DND-41 (cell line): ENCODE measurements at regions not wholly inside any gene's neighbourhood (a gene's known extent, or its start where the extent isn't known, plus 50 kb on each side); places are given as distances from the start of the nearest gene placed in this dataset.

Experiments used
- ATAC-seq: fragments of 200-7000 bp; cut with Tn5 transposase; 3 replicates; pipeline ENCODE4 v1.9.1; 2021; ENCODE audit warnings: low read depth; ENCODE audit not compliant: insufficient read depth
- DNase-seq: peaks from one replicate; pipeline ENCODE4 v3.0.0-alpha.2; 2020
- H2AFZ ChIP-seq: 2 replicates; pipeline ENCODE4 v1.6.0; 2012; ENCODE audit warnings: low read depth, low read length
- H3K27ac ChIP-seq: 2 replicates; pipeline ENCODE4 v1.5.1; 2012; ENCODE audit warnings: low read length, inconsistent platforms
- H3K27me3 ChIP-seq: fragments of 200-600 bp; sonication (generic); 2 replicates; pipeline ENCODE4 v1.6.0; 2012; ENCODE audit warnings: low read length, mild to moderate bottlenecking, inconsistent platforms; ENCODE audit not compliant: insufficient read depth, poor library complexity
- H3K36me3 ChIP-seq: 2 replicates; pipeline ENCODE4 v1.5.1; 2012; ENCODE audit warnings: low read length, inconsistent platforms; ENCODE audit not compliant: insufficient read depth
- H3K4me1 ChIP-seq: 2 replicates; pipeline ENCODE4 v1.5.1; 2012; ENCODE audit warnings: mild to moderate bottlenecking, low read length; ENCODE audit not compliant: insufficient read depth
- H3K4me2 ChIP-seq: 2 replicates; pipeline ENCODE4 v1.6.0; 2012; ENCODE audit warnings: mild to moderate bottlenecking, moderate library complexity, low read length, inconsistent platforms; ENCODE audit not compliant: insufficient read depth
- H3K4me3 ChIP-seq, 2 experiments: fragments of 200-600 bp in 1 of 2; shearing (Covaris generic) in 1 of 2; 2 replicates each; pipeline ENCODE4 v1.5.1; 2012 to 2016; ENCODE audit warnings: inconsistent platforms in 2 of 2, low read length in 2 of 2, mild to moderate bottlenecking in 2 of 2, low read depth in 1 of 2, moderate library complexity in 1 of 2
- H3K79me2 ChIP-seq: 2 replicates; pipeline ENCODE4 v1.6.0; 2012; ENCODE audit warnings: low read length, inconsistent platforms; ENCODE audit not compliant: insufficient read depth
- H3K9ac ChIP-seq: 2 replicates; pipeline ENCODE4 v1.6.0; 2012; ENCODE audit warnings: low read depth, mild to moderate bottlenecking, inconsistent platforms, low read length, moderate library complexity
- H3K9me3 ChIP-seq: 2 replicates; pipeline ENCODE4 v1.5.1; 2012; ENCODE audit warnings: low read length, moderate library complexity, mild to moderate bottlenecking, inconsistent platforms; ENCODE audit not compliant: insufficient read depth, severe bottlenecking
- H4K20me1 ChIP-seq: 2 replicates; pipeline ENCODE4 v1.6.0; 2012; ENCODE audit warnings: low read length; ENCODE audit not compliant: insufficient read depth
- EZH2 ChIP-seq: IDR thresholded peaks from 3 replicates; pipeline ENCODE4 v1.6.1; 2012; ENCODE audit warnings: borderline replicate concordance, low read depth, mild to moderate bottlenecking, moderate library complexity, low read length, inconsistent platforms; ENCODE audit not compliant: severe bottlenecking
- TF ChIP-seq, protein P1 (sequence below): IDR thresholded peaks from 2 replicates; pipeline ENCODE4 v1.5.1; 2012; ENCODE audit warnings: borderline replicate concordance, low read length, moderate library complexity, mild to moderate bottlenecking; ENCODE audit not compliant: poor library complexity, severe bottlenecking; ENCODE audit errors: extremely low read depth

DNA sequence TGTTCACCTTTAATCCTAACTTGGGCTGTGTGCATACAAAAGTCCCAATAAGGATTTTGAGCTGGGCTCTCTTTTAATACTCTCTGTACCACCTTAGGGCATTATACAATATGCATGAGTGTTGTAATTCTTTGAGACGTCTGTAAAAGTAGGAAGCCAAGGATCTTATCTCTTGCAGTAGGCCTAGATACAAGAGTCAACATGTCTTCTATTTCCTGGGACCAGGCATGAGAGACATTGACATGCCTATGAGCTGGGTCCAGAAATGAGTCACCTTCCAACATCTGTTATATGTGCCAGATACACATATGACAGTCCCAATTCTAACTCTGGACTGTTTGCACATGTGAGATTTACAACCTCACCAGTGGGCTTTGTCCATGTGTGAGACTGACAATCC, 1911.2 kb downstream of the TP53TG3F start:
- no peak overlapping the region for H3K9ac ChIP-seq
- H3K4me2 ChIP-seq: no peak overlapping the region
- no peaks in the 10 kb centered on the region for H3K4me1 ChIP-seq
- H3K27ac ChIP-seq: no peak overlapping the region
- no peak for ATAC-seq
- H2AFZ ChIP-seq: no peak overlapping the region
- no peaks in the 10 kb centered on the region for H3K27me3 ChIP-seq
- TF ChIP-seq EZH2: no peak
- TF ChIP-seq, protein P1, sequence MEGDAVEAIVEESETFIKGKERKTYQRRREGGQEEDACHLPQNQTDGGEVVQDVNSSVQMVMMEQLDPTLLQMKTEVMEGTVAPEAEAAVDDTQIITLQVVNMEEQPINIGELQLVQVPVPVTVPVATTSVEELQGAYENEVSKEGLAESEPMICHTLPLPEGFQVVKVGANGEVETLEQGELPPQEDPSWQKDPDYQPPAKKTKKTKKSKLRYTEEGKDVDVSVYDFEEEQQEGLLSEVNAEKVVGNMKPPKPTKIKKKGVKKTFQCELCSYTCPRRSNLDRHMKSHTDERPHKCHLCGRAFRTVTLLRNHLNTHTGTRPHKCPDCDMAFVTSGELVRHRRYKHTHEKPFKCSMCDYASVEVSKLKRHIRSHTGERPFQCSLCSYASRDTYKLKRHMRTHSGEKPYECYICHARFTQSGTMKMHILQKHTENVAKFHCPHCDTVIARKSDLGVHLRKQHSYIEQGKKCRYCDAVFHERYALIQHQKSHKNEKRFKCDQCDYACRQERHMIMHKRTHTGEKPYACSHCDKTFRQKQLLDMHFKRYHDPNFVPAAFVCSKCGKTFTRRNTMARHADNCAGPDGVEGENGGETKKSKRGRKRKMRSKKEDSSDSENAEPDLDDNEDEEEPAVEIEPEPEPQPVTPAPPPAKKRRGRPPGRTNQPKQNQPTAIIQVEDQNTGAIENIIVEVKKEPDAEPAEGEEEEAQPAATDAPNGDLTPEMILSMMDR: no peak
- H3K9me3 ChIP-seq: no peaks in the 10 kb centered on the region
- no peaks in the 10 kb centered on the region for H3K36me3 ChIP-seq
- no peaks in the 10 kb centered on the region for H4K20me1 ChIP-seq
- no peaks in the 10 kb centered on the region for H3K79me2 ChIP-seq
- no peak for DNase-seq
- no peak overlapping the region for H3K4me3 ChIP-seq

GRCh38 chr16:35377142-35377541, 1917.7 kb downstream of the TP53TG3F start:
- Histone ChIP-seq H4K20me1 (no peaks in the 10 kb centered on the region), H3K27me3 (no peaks in the 10 kb centered on the region), H3K4me2 (no peak overlapping the region), H3K9me3 (no peaks in the 10 kb centered on the region), H3K4me1 (no peaks in the 10 kb centered on the region), H3K4me3 (no peak overlapping the region), H2AFZ (no peak overlapping the region), H3K79me2 (no peaks in the 10 kb centered on the region), H3K36me3 (no peaks in the 10 kb centered on the region), H3K27ac (no peak overlapping the region), H3K9ac (no peak overlapping the region)
- TF ChIP-seq EZH2: no peak
- TF ChIP-seq, protein P1: no peak
- DNase-seq (no peak), ATAC-seq (no peak)

- Histone ChIP-seq H2AFZ (no peak overlapping the region), H3K4me2 (no peak overlapping the region), H3K36me3 (no peaks in the 10 kb centered on the region), H4K20me1 (no peaks in the 10 kb centered on the region), H3K27me3 (no peaks in the 10 kb centered on the region), H3K4me3 (no peak overlapping the region), H3K9ac (no peak overlapping the region), H3K27ac (no peak overlapping the region), H3K9me3 (no peaks in the 10 kb centered on the region), H3K79me2 (no peaks in the 10 kb centered on the region), H3K4me1 (no peaks in the 10 kb centered on the region)
- DNase-seq: no peak
- no peak for TF ChIP-seq EZH2
- TF ChIP-seq, protein P1: no peak
- no peak for ATAC-seq
Observed at GRCh38 chr16:35386619-35387018, 1927.2 kb downstream of the TP53TG3F start.

- H3K4me2 ChIP-seq: no peak overlapping the region
- no peak overlapping the region for H3K4me3 ChIP-seq
- peaks cover 6% of the 10 kb centered on the region for H3K9me3 ChIP-seq
- no peak overlapping the region for H3K9ac ChIP-seq
- H3K4me1 ChIP-seq: no peaks in the 10 kb centered on the region
- TF ChIP-seq EZH2: no peak
- TF ChIP-seq, protein P1: peak; percentile 70
- peak; percentile 35 for DNase-seq
- H3K27ac ChIP-seq: no peak overlapping the region
- no peaks in the 10 kb centered on the region for H3K27me3 ChIP-seq
- H3K36me3 ChIP-seq: no peaks in the 10 kb centered on the region
- no peaks in the 10 kb centered on the region for H3K79me2 ChIP-seq
- ATAC-seq: 0 out of 3 replicates have a peak, but pooled peaks have one; percentile 44
- no peak overlapping the region for H2AFZ ChIP-seq
- H4K20me1 ChIP-seq: no peaks in the 10 kb centered on the region
Observed at GRCh38 chr16:35391328-35391727, 1931.9 kb downstream of the TP53TG3F start.
